HG03378 (cell line): ENCODE measurements at regions not wholly inside any gene's neighbourhood (a gene's known extent, or its start where the extent isn't known, plus 50 kb on each side); places are given as distances from the start of the nearest gene placed in this dataset.
"Not testable (repeated sequence)": the region's sequence is repeated elsewhere in the genome, so short reads cannot be mapped to it uniquely, and the experiment has no call there.

Source experiments
- ATAC-seq: cut with Tn5 transposase; IDR thresholded peaks from one replicate; pipeline ENCODE4 v1.9.1; 2021; ENCODE audit warnings: mild to moderate bottlenecking, moderate library complexity; ENCODE audit not compliant: unreplicated experiment

DNA sequence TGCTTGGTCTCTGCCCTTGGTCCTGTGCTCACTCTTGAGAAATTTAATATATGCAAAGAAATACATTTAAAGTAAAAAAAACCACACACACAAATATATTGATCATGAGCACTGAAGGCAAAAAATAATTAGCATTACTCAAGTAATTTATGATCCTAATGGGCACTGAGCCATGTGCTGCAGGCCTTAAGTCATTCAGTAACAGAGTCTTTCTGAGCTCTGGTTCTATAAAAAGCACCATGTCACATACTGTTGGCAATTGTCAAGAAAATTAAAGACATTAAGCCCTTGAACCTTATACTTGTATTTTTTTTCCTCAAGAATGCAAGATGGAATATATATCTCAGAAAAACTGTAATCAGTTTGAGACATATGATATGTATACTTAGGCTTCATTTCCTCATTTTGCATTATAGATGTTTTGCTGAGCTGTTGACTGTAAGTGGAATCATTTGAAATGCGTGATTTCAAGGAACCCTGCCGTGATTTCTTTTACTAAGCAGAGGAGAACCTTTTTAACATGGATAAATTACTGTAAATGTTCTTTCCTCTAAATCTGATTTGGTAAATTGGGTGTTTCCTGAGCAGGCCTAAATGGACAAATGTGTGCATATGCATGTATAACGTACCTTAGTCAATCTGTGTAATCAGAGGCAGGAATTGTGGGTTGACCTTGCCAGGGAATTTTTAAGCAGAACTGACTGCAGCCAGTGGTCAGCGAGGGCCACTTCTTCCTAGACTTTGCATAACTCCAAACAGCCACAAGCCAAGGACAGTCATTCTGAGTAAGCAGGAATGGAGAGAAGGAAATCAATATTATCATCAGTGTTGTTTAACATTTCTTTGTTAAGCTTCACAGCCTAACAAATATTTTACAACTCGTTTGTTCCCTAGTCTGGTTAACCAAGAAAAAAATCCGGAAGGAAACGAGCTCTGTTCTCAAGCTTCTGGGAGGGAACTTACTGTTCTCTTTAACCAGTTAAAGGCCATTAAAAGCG, 191.5 kb upstream of the ATP5MC3 start:
- ATAC-seq = no peak

DNA sequence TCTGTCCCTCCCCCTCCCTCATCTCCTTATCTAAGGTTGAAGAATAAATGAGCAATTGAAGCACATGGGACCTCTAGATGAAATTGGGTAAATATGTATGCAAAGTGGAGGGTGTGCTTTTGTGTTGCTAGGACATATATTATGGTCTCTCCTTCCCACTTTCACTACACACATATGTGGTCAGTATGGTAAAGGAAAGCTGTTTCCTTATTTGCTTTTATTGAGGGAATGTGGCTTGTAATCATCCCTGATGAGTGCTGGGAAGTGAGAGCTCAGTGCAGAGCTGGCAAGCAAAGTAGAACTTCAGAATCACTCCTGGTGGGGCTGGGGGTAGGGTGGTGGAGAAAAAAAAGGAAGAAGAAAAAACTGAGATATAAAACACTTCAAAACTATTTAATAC, 189.9 kb upstream of the ATP5MC3 start:
- ATAC-seq = no peak

DNA sequence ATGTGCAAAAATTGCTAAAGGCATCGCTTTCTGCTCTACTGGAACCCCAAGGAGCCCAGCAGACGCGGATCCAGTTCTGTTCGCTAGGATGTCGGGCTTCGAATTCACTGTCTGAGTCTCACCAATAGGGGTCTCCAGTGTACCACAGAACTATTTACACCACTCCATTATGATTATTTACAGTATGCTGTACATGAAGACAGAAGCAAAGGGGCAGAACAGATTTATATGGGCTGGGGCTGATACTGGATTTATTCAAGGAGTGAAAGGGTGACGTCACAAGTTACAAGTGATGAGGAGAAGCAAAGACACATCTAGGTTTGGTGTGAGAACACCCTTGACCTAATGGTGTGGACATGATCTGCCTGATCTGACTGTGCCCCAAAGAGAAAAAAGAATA, 185.3 kb upstream of the ATP5MC3 start:
- peak; percentile 67 for ATAC-seq

DNA sequence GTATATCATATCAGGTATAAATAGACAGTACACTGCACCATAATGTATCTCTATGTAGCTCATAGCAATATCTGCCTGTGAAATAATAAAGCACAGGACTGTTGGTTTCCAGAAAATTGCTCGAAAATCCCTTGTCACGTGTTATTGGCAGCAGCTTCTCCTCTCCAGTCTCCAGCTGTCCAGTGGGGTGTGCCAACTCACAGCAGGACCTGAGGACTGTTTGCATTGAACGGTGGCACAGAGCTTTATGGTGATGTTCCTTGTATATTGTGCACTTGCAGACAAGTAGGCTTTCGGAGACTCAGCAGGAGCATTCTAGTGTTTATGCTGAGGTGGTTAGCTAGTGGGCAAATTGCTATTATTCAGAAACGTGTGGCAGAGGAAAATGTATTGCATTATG, 182.2 kb upstream of the ATP5MC3 start:
- ATAC-seq = no peak

DNA sequence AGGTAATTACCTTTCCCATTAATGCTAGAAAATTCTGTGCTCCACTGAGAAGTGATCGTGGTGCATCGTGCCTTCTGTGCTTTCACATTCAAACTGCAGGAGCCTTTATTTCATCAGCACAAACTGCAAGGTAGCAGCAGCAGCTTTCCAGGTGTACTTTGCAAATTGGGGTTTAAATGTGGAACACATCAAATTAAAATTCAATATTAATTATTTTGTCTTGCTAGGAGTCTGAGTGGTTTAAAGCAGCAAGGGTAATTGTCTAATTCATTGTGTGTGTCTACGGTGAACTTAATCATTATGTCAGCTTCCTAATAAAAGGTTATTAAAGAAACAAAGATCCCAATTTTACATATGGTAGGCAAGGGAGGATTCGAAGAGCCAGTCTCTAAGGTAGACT, 180.8 kb upstream of the ATP5MC3 start:
- no peak for ATAC-seq

DNA sequence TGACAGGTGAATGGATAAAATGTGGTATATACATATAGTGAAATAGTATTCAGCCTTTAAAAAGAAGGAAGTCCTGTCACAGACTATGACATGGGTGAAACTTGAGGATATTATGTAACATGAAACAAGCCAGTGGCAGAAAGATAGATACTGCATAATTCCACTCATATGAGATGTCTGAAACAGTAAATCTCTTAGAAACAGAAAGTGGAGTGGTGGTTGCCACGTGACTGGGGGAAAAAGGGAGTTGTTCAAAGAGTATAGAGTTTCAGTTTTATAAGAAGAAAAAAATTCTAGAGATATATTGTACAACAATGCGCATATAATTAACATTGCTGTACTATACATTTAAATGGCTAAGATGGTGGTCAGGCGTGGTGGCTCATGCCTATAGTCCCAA, 178.2 kb upstream of the ATP5MC3 start:
- no peak for ATAC-seq

DNA sequence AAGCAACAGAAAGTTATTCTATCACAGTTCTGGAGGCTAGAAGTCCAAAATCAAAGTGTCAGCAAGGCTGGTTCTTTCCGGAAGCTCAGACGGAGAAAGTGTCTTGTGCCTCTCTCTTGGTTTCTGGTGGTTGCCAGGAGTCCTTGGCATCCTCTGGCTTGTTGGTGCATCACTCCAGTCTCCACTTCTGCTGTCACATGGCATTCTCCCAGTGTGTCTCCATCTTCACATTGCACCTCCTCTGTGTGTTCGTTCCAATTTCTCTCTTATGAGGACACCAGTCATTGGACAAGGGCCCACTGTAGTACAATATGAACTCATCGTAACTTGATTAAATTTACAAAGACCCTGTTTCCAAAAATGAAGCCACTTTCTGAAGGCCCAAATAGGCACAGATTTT, 175.4 kb upstream of the ATP5MC3 start:
- ATAC-seq = no peak

DNA sequence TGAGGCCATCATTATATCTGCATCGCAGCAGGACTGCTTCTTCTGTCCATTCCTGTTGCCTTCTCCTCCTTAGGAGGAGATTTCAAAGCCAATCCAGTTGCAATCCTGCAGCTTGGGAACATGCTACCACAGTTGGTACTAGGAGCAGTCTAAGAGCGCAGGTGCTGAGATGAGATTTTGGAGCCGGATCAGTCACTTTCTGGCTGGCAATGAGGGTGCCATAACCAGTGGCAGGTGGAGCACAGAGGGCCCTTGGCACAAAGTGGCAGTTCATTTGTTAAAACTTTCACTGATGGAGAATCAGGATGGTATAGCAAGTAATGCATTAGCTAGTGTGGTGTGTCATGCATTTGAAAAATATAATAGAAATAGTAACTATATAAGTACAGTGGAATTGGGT, 173.7 kb upstream of the ATP5MC3 start:
- no peak for ATAC-seq

DNA sequence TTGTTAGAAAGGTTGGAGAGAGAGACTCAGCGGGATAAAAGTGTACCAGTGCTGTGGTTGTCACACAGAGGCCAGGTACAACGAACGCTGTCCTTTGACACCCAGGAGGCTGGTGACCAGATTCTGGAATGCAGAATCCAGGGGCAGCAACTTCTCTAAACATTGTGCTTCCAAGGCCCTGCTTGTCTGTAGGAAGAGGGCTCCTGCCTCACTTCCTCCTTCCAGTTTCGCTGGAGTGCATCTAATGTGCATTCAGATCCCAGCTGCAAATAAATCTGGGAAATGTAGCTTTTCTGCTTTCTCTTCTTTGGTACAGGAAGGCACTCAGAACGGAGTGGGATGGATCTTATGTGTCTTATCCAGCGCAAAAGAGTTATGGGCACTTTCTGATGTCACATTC, 171.8 kb upstream of the ATP5MC3 start:
- no peak for ATAC-seq

DNA sequence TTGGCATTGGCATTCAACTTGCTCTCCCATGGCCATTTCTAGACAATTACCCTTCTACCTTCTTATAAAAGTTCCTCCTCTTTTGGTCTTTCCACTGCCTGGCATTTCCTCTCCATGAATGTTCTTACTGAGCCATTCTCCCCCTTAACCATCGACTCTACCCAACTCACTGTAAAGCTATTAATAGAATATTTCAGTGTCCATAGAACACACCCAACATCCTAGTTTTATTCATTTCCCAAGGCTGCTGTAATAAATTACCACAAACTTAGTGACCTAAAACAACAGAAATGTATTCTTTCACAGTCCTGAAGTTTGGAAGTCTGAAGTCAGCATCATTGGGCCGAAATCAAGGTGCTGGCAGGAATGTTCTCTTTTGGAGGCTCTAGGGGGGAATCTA, 170.0 kb upstream of the ATP5MC3 start:
- ATAC-seq = no peak

DNA sequence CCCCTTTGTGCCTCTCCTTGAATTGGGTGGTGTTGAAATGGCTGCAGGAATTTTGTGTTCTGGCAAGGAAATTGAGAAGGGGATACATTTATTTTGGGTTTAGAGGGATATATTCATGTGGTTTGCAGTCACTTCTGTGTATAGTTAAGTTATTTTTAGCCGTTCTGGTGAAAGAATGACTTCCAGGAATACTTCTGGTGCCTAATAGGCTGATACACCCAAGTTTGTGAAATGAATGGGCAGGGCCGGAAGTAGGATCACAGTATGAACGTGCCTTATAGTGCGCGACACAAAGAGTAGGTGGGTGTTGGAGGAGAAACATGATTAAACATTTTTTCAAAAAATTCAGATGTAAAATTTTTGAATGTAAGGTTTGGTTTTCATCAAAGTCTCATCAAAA, 168.6 kb upstream of the ATP5MC3 start:
- ATAC-seq = no peak

DNA sequence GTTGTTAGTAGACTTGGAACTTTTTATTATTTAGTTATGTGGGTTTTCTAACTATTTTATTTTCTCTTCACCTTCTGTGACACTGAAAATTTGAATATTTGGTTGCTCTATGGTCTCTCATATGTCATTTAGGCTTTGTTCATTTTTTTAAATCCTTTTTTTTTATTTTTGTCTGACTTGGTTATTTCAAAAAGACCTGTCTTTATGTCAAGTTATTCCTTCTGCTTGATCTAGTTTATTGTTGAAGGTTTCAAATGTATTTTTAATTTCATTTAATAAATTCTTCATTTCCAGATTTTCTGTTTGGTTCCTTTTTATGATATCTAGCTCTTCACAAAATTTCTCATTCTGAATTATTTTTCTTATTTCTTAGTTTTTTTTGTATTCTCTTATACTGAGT, 160.6 kb upstream of the ATP5MC3 start:
- no peak for ATAC-seq

DNA sequence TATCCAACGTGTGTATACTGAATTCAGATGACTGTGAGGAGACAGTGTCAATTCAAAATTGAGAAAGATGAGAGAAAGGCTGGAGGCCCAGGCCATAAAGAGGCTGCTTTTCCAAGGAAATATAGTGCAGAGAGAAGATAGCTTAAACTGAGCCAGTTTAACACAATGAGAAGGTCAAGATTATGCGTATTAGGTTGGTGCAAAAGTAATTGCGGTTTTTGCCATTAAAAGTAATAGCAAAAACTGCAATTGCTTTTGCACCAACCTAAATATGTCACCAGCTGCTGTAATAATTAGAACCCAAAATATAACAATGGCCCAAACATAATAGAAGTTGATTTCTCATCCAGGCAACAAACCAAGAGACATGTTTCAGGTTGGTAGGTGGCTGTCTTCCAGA, 148.7 kb upstream of the ATP5MC3 start:
- ATAC-seq = no peak

DNA sequence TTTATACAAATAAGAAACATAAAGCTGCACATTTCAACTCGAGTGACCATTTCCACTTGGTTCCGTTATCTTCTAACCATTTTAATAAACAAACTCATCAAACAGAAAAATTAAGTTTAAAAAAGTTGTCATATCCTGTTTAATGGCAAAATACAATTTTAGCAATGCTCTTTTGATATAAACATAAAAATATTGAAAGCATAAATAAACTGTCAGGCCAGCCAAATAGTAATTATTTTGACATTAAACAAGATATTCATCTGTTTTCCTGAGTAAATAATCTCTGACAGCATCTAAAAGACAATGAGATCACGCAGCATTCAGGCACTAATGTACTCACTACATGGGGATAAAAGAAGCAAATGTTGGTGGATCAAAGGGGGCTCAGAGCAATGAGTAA, 145.3 kb upstream of the ATP5MC3 start:
- no peak for ATAC-seq

DNA sequence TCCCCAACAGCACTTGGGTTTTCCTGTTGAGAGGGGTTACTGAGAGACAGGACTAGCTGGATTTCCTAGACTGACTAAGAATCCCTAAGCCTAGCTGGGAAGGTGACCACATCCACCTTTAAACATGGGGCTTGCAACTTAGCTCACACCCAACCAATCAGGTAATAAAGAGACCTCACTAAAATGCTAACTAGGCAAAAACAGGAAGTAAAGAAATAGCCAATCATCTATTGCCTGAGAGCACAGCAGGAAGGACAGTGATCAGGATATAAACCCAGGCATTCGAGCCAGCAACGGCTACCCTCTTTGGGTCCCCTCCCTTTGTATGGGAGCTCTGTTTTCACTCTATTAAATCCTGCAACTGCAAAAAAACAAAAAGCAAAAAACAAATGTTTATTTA, 144.7 kb upstream of the ATP5MC3 start:
- ATAC-seq = not testable (repeated sequence)

DNA sequence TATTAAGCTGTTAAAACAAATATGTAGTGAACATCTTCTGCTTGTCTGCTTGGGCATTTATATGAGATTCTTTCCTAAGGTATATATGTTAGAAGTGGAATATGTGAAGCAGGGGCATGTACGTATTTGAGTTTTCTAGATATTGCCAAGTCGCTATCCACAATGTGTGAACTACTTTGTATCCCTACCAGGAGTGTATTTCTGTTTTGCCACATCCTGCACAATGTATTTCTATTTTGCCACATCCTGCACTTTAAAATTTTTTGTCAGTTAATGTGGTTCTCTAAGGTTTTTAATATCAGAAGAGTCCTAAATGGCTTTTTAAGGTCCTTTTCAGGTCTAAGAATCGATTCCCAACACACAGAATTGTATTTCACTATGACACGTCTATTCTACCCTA, 141.7 kb upstream of the ATP5MC3 start:
- no peak for ATAC-seq

DNA sequence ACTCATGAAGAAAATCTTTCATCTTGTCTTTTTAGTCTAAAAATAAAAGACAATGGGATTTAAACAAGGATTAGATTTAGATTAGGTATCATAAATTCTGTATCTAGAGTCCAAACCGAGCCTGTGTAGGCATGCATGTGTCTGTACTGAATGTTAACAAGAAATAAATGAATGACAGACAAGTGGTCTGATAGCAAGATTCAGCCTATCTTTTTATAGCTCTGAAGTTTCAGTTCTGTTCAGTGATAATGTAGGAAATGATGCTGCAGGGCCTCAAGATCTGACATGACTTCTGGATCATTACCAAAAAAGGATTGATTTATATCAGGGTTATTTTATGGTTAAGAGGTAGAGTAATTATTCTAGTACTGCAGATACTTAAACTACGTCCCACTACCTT, 137.0 kb upstream of the ATP5MC3 start:
- ATAC-seq = peak; percentile 97

DNA sequence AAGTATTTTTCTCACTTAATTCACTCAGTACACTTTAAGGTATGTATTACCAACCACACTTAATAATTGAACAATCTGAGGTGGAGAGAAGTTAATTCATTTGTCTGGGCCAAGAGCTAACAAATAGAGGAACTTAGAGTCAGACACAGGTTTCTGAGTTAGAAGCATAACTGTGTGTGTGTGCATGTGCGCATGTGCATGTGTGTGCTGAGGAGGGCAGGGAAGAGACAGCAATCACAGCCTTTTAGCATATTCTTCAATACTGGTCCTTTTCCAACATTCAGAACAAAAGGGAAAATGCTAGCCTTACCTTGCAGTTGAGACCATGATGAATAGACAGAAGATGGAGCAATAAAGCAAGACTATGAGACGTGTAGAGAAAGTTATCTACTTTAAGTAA, 136.2 kb upstream of the ATP5MC3 start:
- no peak for ATAC-seq

DNA sequence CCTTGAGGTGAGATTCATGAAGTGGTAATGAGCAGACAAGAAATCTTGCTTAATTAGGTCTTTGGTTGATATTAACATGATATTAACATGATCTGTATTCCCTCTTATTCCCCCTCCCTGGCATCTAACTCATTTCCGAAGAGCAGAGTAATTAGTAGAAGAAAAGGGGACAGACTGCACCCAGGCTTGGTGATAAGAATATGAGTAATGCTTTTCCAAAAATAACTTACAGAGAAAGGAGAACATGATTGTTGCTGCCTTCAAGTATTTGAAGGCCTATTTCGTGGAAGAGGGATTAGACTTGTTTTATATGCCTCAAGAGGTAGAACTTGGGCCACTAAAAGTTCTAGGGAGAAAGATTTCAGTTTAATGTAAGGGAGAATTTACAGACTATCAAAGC, 130.6 kb upstream of the ATP5MC3 start:
- no peak for ATAC-seq

DNA sequence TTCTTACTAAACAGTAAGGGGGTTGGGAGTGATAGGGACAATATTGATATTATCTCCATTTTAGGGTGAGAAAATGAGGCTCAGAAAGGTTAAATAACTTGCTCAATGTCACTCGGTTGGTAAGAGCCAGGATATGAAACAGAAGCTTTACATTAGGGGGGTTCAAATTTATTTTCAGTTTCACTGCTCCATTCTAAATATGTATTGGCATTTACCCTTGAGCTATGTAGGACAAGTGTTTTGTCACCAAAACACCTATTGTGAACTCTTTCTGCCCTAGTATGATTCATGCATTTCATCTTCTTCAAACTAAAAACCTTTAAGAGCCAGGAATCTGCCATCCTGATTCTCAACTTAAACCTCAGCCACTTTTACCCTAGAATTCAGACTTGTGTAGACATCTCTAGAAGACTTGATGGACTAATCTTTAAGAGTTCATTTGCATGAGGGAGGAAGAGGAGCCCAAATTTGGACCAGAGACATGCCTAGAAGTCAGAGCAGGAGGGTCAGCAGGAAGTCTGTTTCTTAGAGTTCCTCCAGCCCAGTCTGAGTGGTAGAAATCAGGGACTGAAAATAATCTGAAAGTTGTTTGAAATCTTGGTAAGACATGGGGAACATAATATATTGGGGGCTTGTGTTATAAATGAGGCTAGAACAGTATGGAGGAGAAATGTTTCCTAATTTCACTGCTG, 129.4 kb upstream of the ATP5MC3 start:
- ATAC-seq = no peak

DNA sequence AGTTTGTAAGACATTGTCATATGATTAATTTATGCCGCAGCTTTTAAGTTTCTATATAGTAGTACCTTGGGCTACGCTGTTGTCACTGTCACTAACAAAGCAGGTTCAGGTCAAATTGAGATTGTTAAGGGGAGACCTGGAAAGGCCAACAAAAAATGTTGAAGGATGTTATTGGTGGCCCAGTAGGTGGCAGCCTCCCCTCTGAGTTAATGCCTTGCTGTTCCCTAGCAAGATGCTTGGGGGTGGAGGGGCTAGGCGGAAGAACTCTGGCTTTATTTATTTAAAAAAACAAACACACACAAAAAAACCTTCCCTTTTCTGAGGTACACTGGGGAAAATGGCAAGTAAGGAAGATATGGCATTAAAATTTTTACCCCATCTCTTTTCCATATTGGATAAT, 128.3 kb upstream of the ATP5MC3 start:
- no peak for ATAC-seq

DNA sequence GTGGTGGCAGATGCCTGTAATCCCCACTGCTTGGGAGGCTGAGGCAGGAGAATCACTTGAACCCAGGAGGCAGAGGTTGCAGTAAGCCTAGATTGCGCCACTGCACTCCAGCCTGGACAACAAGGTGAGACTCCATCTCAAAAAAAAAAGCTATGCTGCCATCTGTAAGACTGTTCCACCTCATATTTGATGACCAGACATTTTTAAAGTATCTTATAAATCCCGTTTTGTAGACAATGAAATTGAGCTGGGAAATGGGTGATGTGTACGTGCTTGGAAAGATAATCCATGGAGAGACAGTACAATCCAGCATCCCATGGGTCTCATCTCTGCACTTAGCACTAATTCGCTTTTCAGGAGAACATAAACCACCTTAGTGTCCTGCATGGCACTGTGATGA, 126.5 kb upstream of the ATP5MC3 start:
- ATAC-seq = no peak
